MM.1S (cell line): ENCODE measurements at regions not wholly inside any gene's neighbourhood (a gene's known extent, or its start where the extent isn't known, plus 50 kb on each side); places are given as distances from the start of the nearest gene placed in this dataset.

Source experiments
- DNase-seq: peaks from one replicate; pipeline ENCODE4 v3.0.0-alpha.2; 2015
- H2AFZ ChIP-seq: fragments of 300-600 bp; sonication (generic); 2 replicates; pipeline ENCODE4 v1.6.0; 2016; ENCODE audit warnings: antibody characterized with exemption, low read length
- H3F3A ChIP-seq: fragments of 300-600 bp; sonication (generic); 2 replicates; pipeline ENCODE4 v1.6.1; 2016; ENCODE audit warnings: mild to moderate bottlenecking, antibody characterized with exemption, low read length, moderate library complexity, mixed read lengths; ENCODE audit not compliant: insufficient read depth
- H3K27ac ChIP-seq: fragments of 300-600 bp; sonication (generic); 2 replicates; pipeline ENCODE4 v1.5.1; 2016; ENCODE audit warnings: mild to moderate bottlenecking, low read length
- H3K27me3 ChIP-seq: fragments of 300-600 bp; sonication (generic); replicated peaks from 2 replicates; pipeline ENCODE4 v1.6.0; 2016; ENCODE audit warnings: low read length; ENCODE audit not compliant: insufficient read depth
- H3K36me3 ChIP-seq: fragments of 300-600 bp; sonication (generic); replicated peaks from 2 replicates; pipeline ENCODE4 v1.6.1; 2016; ENCODE audit warnings: mild to moderate bottlenecking, low read length, mixed read lengths; ENCODE audit not compliant: insufficient read depth
- H3K4me1 ChIP-seq: fragments of 300-600 bp; sonication (generic); 2 replicates; pipeline ENCODE4 v1.6.1; 2016; ENCODE audit warnings: low read length, mixed read lengths
- H3K4me2 ChIP-seq: fragments of 300-600 bp; sonication (generic); 2 replicates; pipeline ENCODE4 v1.6.0; 2016; ENCODE audit warnings: low read depth, low read length
- H3K4me3 ChIP-seq: fragments of 300-600 bp; sonication (generic); 2 replicates; pipeline ENCODE4 v1.5.1; 2016; ENCODE audit warnings: low read length, mixed read lengths
- H3K79me2 ChIP-seq: fragments of 300-600 bp; sonication (generic); 2 replicates; pipeline ENCODE4 v1.6.1; 2016; ENCODE audit warnings: mixed run types, low read length, mixed read lengths
- H3K9ac ChIP-seq: fragments of 300-600 bp; sonication (generic); 2 replicates; pipeline ENCODE4 v1.6.1; 2016; ENCODE audit warnings: low read length, mixed read lengths
- H3K9me2 ChIP-seq: fragments of 300-600 bp; sonication (generic); replicated peaks from 2 replicates; pipeline ENCODE4 v1.6.1; 2016; ENCODE audit warnings: mild to moderate bottlenecking, low read length, mixed read lengths; ENCODE audit not compliant: insufficient read depth
- H3K9me3 ChIP-seq: fragments of 300-600 bp; sonication (generic); replicated peaks from 2 replicates; pipeline ENCODE4 v1.6.1; 2016; ENCODE audit warnings: mild to moderate bottlenecking, low read length, mixed read lengths; ENCODE audit not compliant: insufficient read depth
- H4K20me1 ChIP-seq: fragments of 300-600 bp; sonication (generic); 2 replicates; pipeline ENCODE4 v1.6.1; 2016; ENCODE audit warnings: mild to moderate bottlenecking, low read length, moderate library complexity, mixed read lengths; ENCODE audit not compliant: insufficient read depth
- CTCF ChIP-seq: fragments of 300-600 bp; sonication (generic); IDR thresholded peaks from 2 replicates; pipeline ENCODE4 v1.5.1; 2016; ENCODE audit warnings: antibody characterized with exemption, low read length, mixed read lengths
- EZH2 ChIP-seq: fragments of 300-600 bp; sonication (generic); optimal IDR thresholded peaks from 2 replicates; pipeline ENCODE3; 2017; ENCODE audit warnings: low read depth, mild to moderate bottlenecking, antibody characterized with exemption, low read length, mixed read lengths
- EZH2phosphoT487 ChIP-seq: fragments of 300-600 bp; sonication (generic); IDR thresholded peaks from 2 replicates; pipeline ENCODE4 v1.6.1; 2018; ENCODE audit warnings: antibody characterized with exemption, low read length

GRCh38 chr10:6813306-6813705 lies 233.2 kb upstream of the PRKCQ start:
- Histone ChIP-seq H3K4me1 (no peaks in the 10 kb centered on the region), H2AFZ (no peak overlapping the region), H3K4me3 (no peak overlapping the region), H3K36me3 (no peaks in the 10 kb centered on the region), H3K4me2 (no peak overlapping the region), H3F3A (no peaks in the 10 kb centered on the region), H3K9me3 (no peaks in the 10 kb centered on the region), H3K9me2 (no peaks in the 10 kb centered on the region), H3K79me2 (no peaks in the 10 kb centered on the region), H4K20me1 (no peaks in the 10 kb centered on the region), H3K9ac (no peak overlapping the region), H3K27ac (no peak overlapping the region), H3K27me3 (no peaks in the 10 kb centered on the region)
- TF ChIP-seq EZH2phosphoT487 = no peak
- DNase-seq = no peak

- DNase-seq = no peak
- Histone ChIP-seq H2AFZ (no peak overlapping the region), H3K9me2 (no peaks in the 10 kb centered on the region), H3K9me3 (no peaks in the 10 kb centered on the region), H3K36me3 (no peaks in the 10 kb centered on the region), H3F3A (no peaks in the 10 kb centered on the region), H3K4me2 (no peak overlapping the region), H3K27ac (no peak overlapping the region), H3K4me3 (no peak overlapping the region), H3K79me2 (no peaks in the 10 kb centered on the region), H3K4me1 (no peaks in the 10 kb centered on the region), H3K27me3 (no peaks in the 10 kb centered on the region), H3K9ac (no peak overlapping the region), H4K20me1 (no peaks in the 10 kb centered on the region)
- no peak for TF ChIP-seq EZH2
- TF ChIP-seq EZH2phosphoT487 = no peak
- TF ChIP-seq CTCF = no peak
Measured at GRCh38 chr10:6811153-6811552, 231.1 kb upstream of the PRKCQ start.

GRCh38 chr10:6803427-6803783 lies 223.3 kb upstream of the PRKCQ start:
- no peak overlapping the region for H3K4me2 ChIP-seq
- H3K9ac ChIP-seq = no peak overlapping the region
- H3K27ac ChIP-seq = no peak overlapping the region
- no peak overlapping the region for H2AFZ ChIP-seq
- no peak for DNase-seq
- H4K20me1 ChIP-seq = no peaks in the 10 kb centered on the region
- no peaks in the 10 kb centered on the region for H3K36me3 ChIP-seq
- no peak overlapping the region for H3K4me3 ChIP-seq
- H3K9me3 ChIP-seq = no peaks in the 10 kb centered on the region
- TF ChIP-seq EZH2 = no peak
- TF ChIP-seq CTCF = no peak
- no peak for TF ChIP-seq EZH2phosphoT487
- no peaks in the 10 kb centered on the region for H3K27me3 ChIP-seq
- no peaks in the 10 kb centered on the region for H3K4me1 ChIP-seq
- no peaks in the 10 kb centered on the region for H3F3A ChIP-seq
- no peaks in the 10 kb centered on the region for H3K9me2 ChIP-seq
- H3K79me2 ChIP-seq = no peaks in the 10 kb centered on the region

GRCh38 chr10:6802759-6803426 lies 222.8 kb upstream of the PRKCQ start:
- Histone ChIP-seq H3K36me3 (no peaks in the 10 kb centered on the region), H3K4me2 (no peak overlapping the region), H3K4me1 (no peaks in the 10 kb centered on the region), H3K79me2 (no peaks in the 10 kb centered on the region), H3K9me2 (no peaks in the 10 kb centered on the region), H3K27me3 (no peaks in the 10 kb centered on the region), H4K20me1 (no peaks in the 10 kb centered on the region), H3K9me3 (no peaks in the 10 kb centered on the region), H2AFZ (no peak overlapping the region), H3K4me3 (no peak overlapping the region), H3F3A (no peaks in the 10 kb centered on the region), H3K27ac (no peak overlapping the region), H3K9ac (no peak overlapping the region)
- DNase-seq = no peak
- no peak for TF ChIP-seq CTCF
- TF ChIP-seq EZH2 = no peak
- no peak for TF ChIP-seq EZH2phosphoT487
